ENCODE measurements at regions not wholly inside any gene's neighbourhood (a gene's known extent, or its start where the extent isn't known, plus 50 kb on each side); places are given as distances from the start of the nearest gene placed in this dataset.

- Histone ChIP-seq H3K9me3 (ENCODE audit: control insufficient read depth, low read length) (no peaks in the 10 kb centered on the region), H3K27me3 (ENCODE audit: control insufficient read depth, insufficient read depth, low read length, poor library complexity, severe bottlenecking) (no peaks in the 10 kb centered on the region), H3K4me3 (ENCODE audit: insufficient read depth, low read depth, low read length) (no peak overlapping the region), H3K36me3 (ENCODE audit: control insufficient read depth, insufficient read depth, low read length) (no peaks in the 10 kb centered on the region), H3K27ac (ENCODE audit: insufficient read depth, low read depth, low read length, poor library complexity, severe bottlenecking) (no peak overlapping the region), H3K4me1 (ENCODE audit: control insufficient read depth, insufficient read depth, low read length) (no peaks in the 10 kb centered on the region)
- WGBS, 2 experiments = 86 to 90% methylated on average over 7 of the region's 7 CpGs
Measured at GRCh38 chr5:39785410-39785809, 360.6 kb upstream of the DAB2 start.

- WGBS, 2 experiments = 94 to 100% methylated on average over 1 of the region's 3 CpGs
- H3K4me1 ChIP-seq (ENCODE audit: control insufficient read depth, insufficient read depth, low read length) = no peaks in the 10 kb centered on the region
- H3K27me3 ChIP-seq (ENCODE audit: control insufficient read depth, insufficient read depth, low read length, poor library complexity, severe bottlenecking) = no peaks in the 10 kb centered on the region
- no peaks in the 10 kb centered on the region for H3K36me3 ChIP-seq (ENCODE audit: control insufficient read depth, insufficient read depth, low read length)
- H3K4me3 ChIP-seq (ENCODE audit: insufficient read depth, low read depth, low read length) = no peak overlapping the region
- no peaks in the 10 kb centered on the region for H3K9me3 ChIP-seq (ENCODE audit: control insufficient read depth, low read length)
- H3K27ac ChIP-seq (ENCODE audit: insufficient read depth, low read depth, low read length, poor library complexity, severe bottlenecking) = no peak overlapping the region
Measured at GRCh38 chr5:39783756-39784421, 359.1 kb upstream of the DAB2 start.

- Histone ChIP-seq H3K36me3 (ENCODE audit: control insufficient read depth, insufficient read depth, low read length) (no peaks in the 10 kb centered on the region), H3K4me1 (ENCODE audit: control insufficient read depth, insufficient read depth, low read length) (no peaks in the 10 kb centered on the region), H3K27me3 (ENCODE audit: control insufficient read depth, insufficient read depth, low read length, poor library complexity, severe bottlenecking) (no peaks in the 10 kb centered on the region), H3K27ac (ENCODE audit: insufficient read depth, low read depth, low read length, poor library complexity, severe bottlenecking) (no peak overlapping the region), H3K4me3 (ENCODE audit: insufficient read depth, low read depth, low read length) (no peak overlapping the region), H3K9me3 (ENCODE audit: control insufficient read depth, low read length) (no peaks in the 10 kb centered on the region)
Measured at GRCh38 chr5:39780347-39780746, 355.6 kb upstream of the DAB2 start.

- no peak overlapping the region for H3K4me3 ChIP-seq (ENCODE audit: insufficient read depth, low read depth, low read length)
- H3K4me1 ChIP-seq (ENCODE audit: control insufficient read depth, insufficient read depth, low read length) = no peaks in the 10 kb centered on the region
- H3K27ac ChIP-seq (ENCODE audit: insufficient read depth, low read depth, low read length, poor library complexity, severe bottlenecking) = no peak overlapping the region
- 100% methylated on average over 1 of the region's 1 CpG; no CpG with 5 or more reads in 1 of the 2 experiments for WGBS, 2 experiments
- no peaks in the 10 kb centered on the region for H3K27me3 ChIP-seq (ENCODE audit: control insufficient read depth, insufficient read depth, low read length, poor library complexity, severe bottlenecking)
- no peaks in the 10 kb centered on the region for H3K9me3 ChIP-seq (ENCODE audit: control insufficient read depth, low read length)
- no peaks in the 10 kb centered on the region for H3K36me3 ChIP-seq (ENCODE audit: control insufficient read depth, insufficient read depth, low read length)
Measured at GRCh38 chr5:39779831-39780230, 355.1 kb upstream of the DAB2 start.

- Histone ChIP-seq H3K27me3 (ENCODE audit: control insufficient read depth, insufficient read depth, low read length, poor library complexity, severe bottlenecking) (no peaks in the 10 kb centered on the region), H3K9me3 (ENCODE audit: control insufficient read depth, low read length) (no peaks in the 10 kb centered on the region), H3K36me3 (ENCODE audit: control insufficient read depth, insufficient read depth, low read length) (no peaks in the 10 kb centered on the region), H3K27ac (ENCODE audit: insufficient read depth, low read depth, low read length, poor library complexity, severe bottlenecking) (no peak overlapping the region), H3K4me3 (ENCODE audit: insufficient read depth, low read depth, low read length) (no peak overlapping the region), H3K4me1 (ENCODE audit: control insufficient read depth, insufficient read depth, low read length) (no peaks in the 10 kb centered on the region)
- WGBS, 2 experiments = 91 to 93% methylated on average over 5 of the region's 5 CpGs
Measured at GRCh38 chr5:39775797-39776365, 351.1 kb upstream of the DAB2 start.

- 97 to 100% methylated on average over 1 to 2 of the region's 2 CpGs for WGBS, 2 experiments
- H3K4me3 ChIP-seq (ENCODE audit: insufficient read depth, low read depth, low read length) = no peak overlapping the region
Measured at GRCh38 chr5:39775086-39775796, 350.5 kb upstream of the DAB2 start.

GRCh38 chr5:39774605-39775004 lies 349.8 kb upstream of the DAB2 start:
- no peaks in the 10 kb centered on the region for H3K9me3 ChIP-seq (ENCODE audit: control insufficient read depth, low read length)
- H3K27ac ChIP-seq (ENCODE audit: insufficient read depth, low read depth, low read length, poor library complexity, severe bottlenecking) = no peak overlapping the region
- no peaks in the 10 kb centered on the region for H3K36me3 ChIP-seq (ENCODE audit: control insufficient read depth, insufficient read depth, low read length)
- H3K27me3 ChIP-seq (ENCODE audit: control insufficient read depth, insufficient read depth, low read length, poor library complexity, severe bottlenecking) = no peaks in the 10 kb centered on the region
- no peak overlapping the region for H3K4me3 ChIP-seq (ENCODE audit: insufficient read depth, low read depth, low read length)
- no peaks in the 10 kb centered on the region for H3K4me1 ChIP-seq (ENCODE audit: control insufficient read depth, insufficient read depth, low read length)

More at GRCh38 chr5:39775086-39775796, 350.5 kb upstream of the DAB2 start:
- H3K36me3 ChIP-seq (ENCODE audit: control insufficient read depth, insufficient read depth, low read length) = no peaks in the 10 kb centered on the region
- H3K4me1 ChIP-seq (ENCODE audit: control insufficient read depth, insufficient read depth, low read length) = no peaks in the 10 kb centered on the region
- no peaks in the 10 kb centered on the region for H3K27me3 ChIP-seq (ENCODE audit: control insufficient read depth, insufficient read depth, low read length, poor library complexity, severe bottlenecking)
- H3K27ac ChIP-seq (ENCODE audit: insufficient read depth, low read depth, low read length, poor library complexity, severe bottlenecking) = no peak overlapping the region
- H3K9me3 ChIP-seq (ENCODE audit: control insufficient read depth, low read length) = no peaks in the 10 kb centered on the region

- H3K4me3 ChIP-seq (ENCODE audit: insufficient read depth, low read depth, low read length) = no peak overlapping the region
- 53 to 59% methylated on average over 2 of the region's 2 CpGs for WGBS, 2 experiments
- no peaks in the 10 kb centered on the region for H3K36me3 ChIP-seq (ENCODE audit: control insufficient read depth, insufficient read depth, low read length)
- no peaks in the 10 kb centered on the region for H3K27me3 ChIP-seq (ENCODE audit: control insufficient read depth, insufficient read depth, low read length, poor library complexity, severe bottlenecking)
- H3K4me1 ChIP-seq (ENCODE audit: control insufficient read depth, insufficient read depth, low read length) = no peaks in the 10 kb centered on the region
- H3K9me3 ChIP-seq (ENCODE audit: control insufficient read depth, low read length) = no peaks in the 10 kb centered on the region
- H3K27ac ChIP-seq (ENCODE audit: insufficient read depth, low read depth, low read length, poor library complexity, severe bottlenecking) = no peak overlapping the region
Measured at GRCh38 chr5:39772307-39772706, 347.5 kb upstream of the DAB2 start.

GRCh38 chr5:39767916-39768315 lies 343.1 kb upstream of the DAB2 start:
- Histone ChIP-seq H3K27ac (ENCODE audit: insufficient read depth, low read depth, low read length, poor library complexity, severe bottlenecking) (no peak overlapping the region), H3K27me3 (ENCODE audit: control insufficient read depth, insufficient read depth, low read length, poor library complexity, severe bottlenecking) (no peaks in the 10 kb centered on the region), H3K9me3 (ENCODE audit: control insufficient read depth, low read length) (no peaks in the 10 kb centered on the region), H3K36me3 (ENCODE audit: control insufficient read depth, insufficient read depth, low read length) (no peaks in the 10 kb centered on the region), H3K4me1 (ENCODE audit: control insufficient read depth, insufficient read depth, low read length) (no peaks in the 10 kb centered on the region), H3K4me3 (ENCODE audit: insufficient read depth, low read depth, low read length) (no peak overlapping the region)
- 85 to 91% methylated on average over 5 of the region's 5 CpGs for WGBS, 2 experiments

GRCh38 chr5:39765366-39765765 lies 340.6 kb upstream of the DAB2 start:
- WGBS, 2 experiments = 81 to 84% methylated on average over 2 of the region's 2 CpGs
- no peaks in the 10 kb centered on the region for H3K9me3 ChIP-seq (ENCODE audit: control insufficient read depth, low read length)
- no peak overlapping the region for H3K4me3 ChIP-seq (ENCODE audit: insufficient read depth, low read depth, low read length)
- H3K4me1 ChIP-seq (ENCODE audit: control insufficient read depth, insufficient read depth, low read length) = no peaks in the 10 kb centered on the region
- H3K27me3 ChIP-seq (ENCODE audit: control insufficient read depth, insufficient read depth, low read length, poor library complexity, severe bottlenecking) = no peaks in the 10 kb centered on the region
- H3K36me3 ChIP-seq (ENCODE audit: control insufficient read depth, insufficient read depth, low read length) = no peaks in the 10 kb centered on the region
- H3K27ac ChIP-seq (ENCODE audit: insufficient read depth, low read depth, low read length, poor library complexity, severe bottlenecking) = no peak overlapping the region

All from ectodermal cell (in vitro differentiated cells).